ENCODE measurements at regions not wholly inside any gene's neighbourhood (a gene's known extent, or its start where the extent isn't known, plus 50 kb on each side); places are given as distances from the start of the nearest gene placed in this dataset.

- intact Hi-C loops (cut with DNase I) = no loop called here
- DNase-seq = no peak
Measured at GRCh38 chr5:40416588-40416987, 263.1 kb upstream of the PTGER4 start.

- DNase-seq = no peak
- intact Hi-C loops (cut with DNase I) = no loop called here
Measured at GRCh38 chr5:40416098-40416497, 263.6 kb upstream of the PTGER4 start.

DNA sequence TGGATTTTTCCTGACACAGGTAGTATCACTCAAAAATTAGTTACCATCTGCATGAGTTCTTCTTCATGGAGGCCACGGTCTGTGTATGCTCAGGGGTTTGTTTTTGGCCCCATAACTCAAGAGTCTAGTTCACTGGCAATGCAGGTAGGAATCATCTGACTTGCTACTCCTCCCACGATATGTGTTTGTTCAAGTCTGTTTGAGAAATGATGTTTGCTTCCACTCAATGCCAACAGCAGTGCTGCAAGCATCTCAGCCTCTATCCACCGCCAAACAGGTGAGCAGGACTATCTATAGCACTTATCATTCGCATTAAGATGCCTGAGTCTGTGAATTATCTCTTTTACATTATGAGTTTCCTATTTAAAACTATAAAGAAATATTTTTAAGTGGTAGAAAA is 264.8 kb upstream of the PTGER4 start:
- intact Hi-C loops (cut with DNase I) = no loop called here
- no peak for DNase-seq

DNA sequence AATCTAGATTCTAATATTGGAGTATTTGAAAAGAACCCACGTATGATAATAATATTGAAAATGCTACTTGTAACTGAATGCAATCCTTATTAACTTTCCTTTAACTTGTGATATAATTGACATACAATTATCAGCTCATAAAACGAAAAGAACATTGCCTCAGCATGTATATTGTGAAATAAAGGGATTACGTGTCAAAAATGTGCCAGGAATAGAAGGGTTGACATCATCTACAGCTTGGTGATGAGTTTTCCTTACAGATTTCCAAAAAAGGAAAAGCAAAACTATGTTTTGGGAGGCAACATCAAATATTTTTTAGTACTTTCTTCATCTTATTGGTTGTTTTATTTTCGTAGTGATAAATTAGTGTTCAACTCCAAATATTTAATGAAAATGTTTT is 266.0 kb upstream of the PTGER4 start:
- intact Hi-C loops (cut with DNase I) = no loop called here

DNA sequence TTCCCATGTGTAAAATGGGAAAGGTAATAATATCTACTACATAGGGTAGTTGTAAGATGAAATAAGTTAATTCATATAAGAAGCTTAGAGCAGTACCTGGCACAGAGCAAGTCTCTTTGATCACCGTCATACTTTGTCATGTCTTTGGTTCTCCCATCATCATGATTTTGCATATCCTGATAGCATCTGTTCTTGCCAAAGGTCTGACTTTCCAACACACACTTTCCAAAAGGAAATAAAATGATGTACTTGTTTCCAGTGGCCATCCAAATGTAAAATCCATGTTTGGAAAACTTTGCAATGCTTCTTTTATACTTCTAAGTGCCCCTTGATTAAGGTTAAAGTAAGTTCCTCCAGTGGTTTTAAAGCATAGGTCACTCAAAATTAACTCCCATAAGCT is 266.9 kb upstream of the PTGER4 start:
- DNase-seq = no peak
- intact Hi-C loops (cut with DNase I) = no loop called here

More for the DNA sequence above, 266.0 kb upstream of the PTGER4 start:
- DNase-seq = no peak

DNA sequence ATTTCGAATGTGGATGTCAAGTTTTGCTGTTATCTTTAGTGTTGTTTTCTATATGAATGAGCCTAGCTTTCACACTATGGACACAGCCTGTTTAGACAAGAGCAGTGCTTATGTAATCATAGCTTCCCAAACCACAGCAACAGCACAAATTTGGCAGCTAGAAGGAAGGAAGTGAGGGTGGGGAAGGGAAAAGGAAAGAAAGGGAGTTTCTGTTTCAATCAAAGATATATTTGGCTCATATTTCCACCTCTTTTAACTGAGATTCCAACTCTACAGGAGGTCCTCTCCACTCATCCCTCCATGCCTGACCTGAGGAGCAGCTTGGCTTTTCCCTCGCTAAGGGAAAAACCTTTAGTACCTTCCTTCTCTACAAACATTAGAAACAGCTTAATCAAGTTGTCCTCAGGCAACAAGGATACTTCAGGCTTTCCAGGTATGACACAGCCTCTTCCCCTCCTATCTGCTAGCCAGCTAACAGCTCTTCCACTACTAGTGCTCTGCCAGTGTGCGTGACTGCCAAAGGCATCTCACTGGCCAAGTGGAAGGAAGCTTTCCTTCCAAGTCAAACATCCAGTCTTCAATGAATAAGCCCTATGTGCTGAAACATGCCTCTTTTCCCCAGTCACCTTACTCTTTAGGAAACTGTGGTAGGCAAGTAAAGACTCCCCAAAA is 268.6 kb upstream of the PTGER4 start:
- intact Hi-C loops (cut with DNase I) = no loop called here
- no peak for DNase-seq

DNA sequence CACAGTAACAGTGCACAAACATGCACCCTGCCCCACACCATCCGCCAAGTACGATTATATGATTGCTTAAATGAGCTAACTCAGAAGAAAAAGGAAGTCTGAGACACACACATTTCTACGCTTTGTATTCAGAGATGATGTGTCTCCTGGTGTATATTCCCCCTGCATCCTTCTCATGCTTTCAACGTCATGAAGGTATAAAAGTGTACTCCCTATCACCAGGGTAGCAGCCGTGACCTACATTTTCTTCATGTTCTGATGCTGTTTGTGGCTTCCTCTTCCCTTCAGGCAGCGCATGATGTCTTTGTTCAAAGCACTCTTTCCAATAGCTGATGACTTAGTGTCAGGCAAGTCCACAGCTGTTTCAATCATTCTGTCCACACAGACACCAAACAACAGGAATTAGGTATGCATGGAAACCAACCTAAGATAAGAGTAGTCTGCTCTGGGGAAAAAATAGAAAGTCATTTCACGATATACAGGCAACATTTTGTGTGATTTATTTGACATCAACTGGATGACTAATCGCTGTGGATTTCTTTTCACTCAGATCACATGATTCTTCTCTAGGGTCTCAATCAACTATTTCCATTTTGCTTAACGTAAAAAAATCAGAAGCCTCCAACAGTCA is 269.4 kb upstream of the PTGER4 start:
- peak in 1 of 42 donors; percentile 6 for DNase-seq
- intact Hi-C loops (cut with DNase I) = no loop called here

DNA sequence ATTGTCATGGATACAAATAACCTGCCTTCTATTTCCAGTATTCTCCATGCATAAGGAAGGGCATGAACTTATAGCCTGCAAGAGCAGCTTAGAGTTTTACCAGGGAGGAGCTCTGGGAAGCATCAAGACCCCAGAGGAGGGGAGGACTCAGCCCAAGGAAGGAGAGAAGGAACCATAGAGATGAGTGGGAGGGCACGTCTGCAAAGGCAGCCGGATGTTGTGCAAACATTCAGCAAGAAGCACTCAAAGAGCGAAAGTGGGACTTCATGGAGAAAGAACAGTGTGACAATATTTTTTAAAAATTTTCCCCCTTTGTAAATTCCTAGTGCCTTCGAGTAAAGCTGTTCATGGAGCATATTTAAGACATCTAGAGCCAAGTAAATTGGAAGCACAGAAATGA is 270.1 kb upstream of the PTGER4 start:
- intact Hi-C loops (cut with DNase I) = no loop called here

GRCh38 chr5:40406741-40407211 is 272.9 kb upstream of the PTGER4 start:
- intact Hi-C loops (cut with DNase I) = no loop called here
- DNase-seq = no peak

More for the DNA sequence above, 270.1 kb upstream of the PTGER4 start:
- peak in 12 of 42 donors; percentile 5 to 44 (median 22) for DNase-seq

DNA sequence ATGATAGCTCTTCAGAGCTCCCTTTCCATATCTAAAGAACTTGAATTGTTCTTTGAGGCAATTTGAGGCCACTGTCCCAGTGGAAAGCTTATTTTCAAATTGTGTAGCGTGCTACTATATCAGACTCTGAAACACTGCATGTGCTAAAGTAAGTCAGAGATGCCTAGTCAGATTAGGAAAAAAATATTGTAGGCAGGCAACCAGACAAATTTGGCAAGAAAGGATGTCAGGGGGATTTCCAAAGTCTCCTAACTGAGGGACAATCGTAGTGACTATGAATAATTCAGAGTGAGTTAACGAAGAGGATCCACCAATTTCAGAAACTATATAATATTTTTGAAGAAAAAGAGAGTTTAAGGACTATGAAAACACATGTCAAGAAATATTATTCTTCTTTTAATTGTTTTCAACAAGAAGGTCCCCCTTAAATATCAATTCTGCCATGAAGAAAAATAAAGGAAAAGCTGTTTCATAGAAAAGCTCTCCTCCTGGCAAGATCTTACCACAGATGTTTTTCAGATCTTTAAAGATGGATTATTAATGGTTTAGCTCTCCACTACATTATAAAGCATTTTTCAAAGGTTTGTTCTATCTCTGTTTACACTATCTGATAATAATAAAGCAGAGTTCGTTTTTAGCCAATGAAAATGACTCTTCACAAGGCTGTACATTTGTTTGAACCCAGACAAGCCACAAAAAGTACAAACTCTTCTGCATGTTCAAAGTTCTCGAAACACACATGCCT is 273.5 kb upstream of the PTGER4 start:
- DNase-seq = no peak
- intact Hi-C loops (cut with DNase I) = no loop called here

DNA sequence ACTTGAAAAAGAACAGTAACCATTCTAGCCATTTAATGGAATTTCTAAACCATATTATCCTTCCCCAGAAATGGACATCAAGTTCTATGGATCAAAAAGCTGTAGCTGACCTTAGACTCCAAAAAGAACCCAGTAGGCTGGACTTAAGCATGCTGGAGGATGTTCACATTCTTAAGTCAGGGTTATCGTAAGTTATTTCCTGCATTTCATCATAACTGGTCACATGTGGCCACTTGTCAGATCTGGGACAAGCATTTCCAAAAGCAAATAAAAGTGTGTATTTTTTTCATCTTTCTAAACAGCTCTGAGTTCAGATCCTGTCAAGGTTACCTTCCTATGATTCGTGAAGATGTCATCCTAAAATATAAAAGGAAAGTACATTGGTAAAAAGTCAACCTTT is 274.5 kb upstream of the PTGER4 start:
- intact Hi-C loops (cut with DNase I) = no loop called here
- no peak for DNase-seq

DNA sequence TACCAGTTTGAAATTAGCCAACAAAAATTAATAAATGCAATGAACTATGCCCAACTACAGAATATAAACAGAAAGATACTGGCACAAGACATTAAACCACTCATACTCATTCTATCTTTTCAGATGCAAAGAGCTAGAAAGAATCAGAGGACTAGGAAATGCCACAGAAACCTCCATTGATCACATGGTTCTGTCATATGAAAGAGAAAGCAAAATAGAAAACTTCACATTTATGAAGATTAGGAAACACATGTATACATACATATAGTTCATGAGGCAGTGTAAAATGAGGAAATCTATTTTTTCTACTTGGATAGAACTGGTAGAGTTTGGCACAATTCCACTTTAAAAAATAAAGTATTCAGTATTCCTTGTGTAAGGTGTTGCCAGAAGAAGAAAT is 275.1 kb upstream of the PTGER4 start:
- intact Hi-C loops (cut with DNase I) = no loop called here
- no peak for DNase-seq

GRCh38 chr5:40402007-40402364 is 277.7 kb upstream of the PTGER4 start:
- intact Hi-C loops (cut with DNase I) = no loop called here
- no peak for DNase-seq

- intact Hi-C loops (cut with DNase I) = no loop called here
- no peak for DNase-seq
Measured at GRCh38 chr5:40401284-40402006, 278.3 kb upstream of the PTGER4 start.

- intact Hi-C loops (cut with DNase I) = no loop called here
- no peak for DNase-seq
Measured at GRCh38 chr5:40400245-40400644, 279.5 kb upstream of the PTGER4 start.

DNA sequence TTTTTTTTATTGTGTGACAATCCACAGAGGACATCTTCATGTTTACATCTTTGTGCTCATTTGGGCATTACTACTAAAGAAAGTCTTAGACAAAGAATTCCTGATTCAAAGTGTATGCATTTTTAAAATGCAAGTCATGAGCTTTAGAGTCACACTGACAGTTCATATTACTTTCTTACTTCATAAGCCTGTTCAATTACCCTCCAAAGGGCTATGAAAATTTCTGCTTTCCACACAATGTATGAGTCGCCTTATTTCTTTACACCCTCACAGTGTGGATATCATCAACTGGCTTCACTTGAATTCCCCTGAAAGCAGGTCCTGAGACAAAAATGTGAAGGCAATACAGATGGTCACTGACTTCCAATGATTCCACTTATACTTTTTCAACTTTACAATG is 280.4 kb upstream of the PTGER4 start:
- intact Hi-C loops (cut with DNase I) = no loop called here
- DNase-seq = no peak

- intact Hi-C loops (cut with DNase I) = no loop called here
- no peak for DNase-seq
Measured at GRCh38 chr5:40397976-40398375, 281.7 kb upstream of the PTGER4 start.

GRCh38 chr5:40397091-40397490 is 282.6 kb upstream of the PTGER4 start:
- no peak for DNase-seq

GRCh38 chr5:40396317-40396716 is 283.4 kb upstream of the PTGER4 start:
- no peak for DNase-seq
- intact Hi-C loops (cut with DNase I) = no loop called here

More at GRCh38 chr5:40397091-40397490, 282.6 kb upstream of the PTGER4 start:
- intact Hi-C loops (cut with DNase I) = no loop called here

DNA sequence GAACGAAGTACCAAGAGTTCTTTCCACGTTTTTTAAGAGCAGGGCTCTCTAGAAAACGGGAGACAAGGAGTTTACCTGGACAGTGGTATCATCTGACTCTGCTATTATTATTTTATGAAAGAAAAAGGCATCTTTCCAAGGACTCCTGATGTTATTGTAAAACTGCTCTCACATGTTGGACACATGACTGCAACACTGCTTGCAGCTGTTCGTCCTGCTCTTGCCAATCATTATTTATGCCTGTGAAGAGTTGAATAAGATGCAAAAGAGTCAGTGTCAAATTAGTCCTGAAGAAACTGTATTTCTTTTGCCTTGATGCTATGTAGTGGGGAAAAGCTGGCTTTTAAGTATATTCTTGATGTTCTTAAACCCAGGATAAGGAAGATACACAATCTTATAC is 284.5 kb upstream of the PTGER4 start:
- intact Hi-C loops (cut with DNase I) = no loop called here
- DNase-seq = no peak
